Mesendoderm (in vitro differentiated cells): ENCODE measurements at regions not wholly inside any gene's neighbourhood (a gene's known extent, or its start where the extent isn't known, plus 50 kb on each side); places are given as distances from the start of the nearest gene placed in this dataset.
A peak's percentile ranks its signal among the peaks of the same experiment; 100 is the strongest.

ENCODE experiments used
- DNase-seq: peaks from one replicate; pipeline ENCODE4 v3.0.0; 2013
- H2AK5ac ChIP-seq: 2 replicates; pipeline ENCODE4 v1.6.1; 2013; ENCODE audit warnings: low read length, inconsistent platforms
- H2BK120ac ChIP-seq: 2 replicates; pipeline ENCODE4 v1.6.1; 2013; ENCODE audit warnings: low read depth, mild to moderate bottlenecking, low read length, moderate library complexity, mixed read lengths
- H2BK15ac ChIP-seq: replicated peaks from 2 replicates; pipeline ENCODE4 v1.6.1; 2013; ENCODE audit warnings: low read depth, mild to moderate bottlenecking, moderate library complexity
- H2BK5ac ChIP-seq: 2 replicates; pipeline ENCODE4 v1.6.1; 2013; ENCODE audit warnings: low read length, inconsistent platforms
- H3K18ac ChIP-seq: 2 replicates; pipeline ENCODE4 v1.6.1; 2013; ENCODE audit warnings: mild to moderate bottlenecking, low read length, mixed read lengths
- H3K23ac ChIP-seq: one replicate; pipeline ENCODE4 v1.6.1; 2013; ENCODE audit warnings: low read length
- H3K27ac ChIP-seq: 2 replicates; pipeline ENCODE4 v1.5.1; 2013; ENCODE audit warnings: low read depth, mild to moderate bottlenecking, inconsistent platforms, low read length, moderate library complexity
- H3K27me3 ChIP-seq: 2 replicates; pipeline ENCODE4 v1.6.1; 2013; ENCODE audit warnings: low read length, control low read depth, mild to moderate bottlenecking, inconsistent platforms; ENCODE audit not compliant: insufficient read depth, poor library complexity
- H3K36me3 ChIP-seq: 2 replicates; pipeline ENCODE4 v1.6.1; 2013; ENCODE audit warnings: low read length, inconsistent platforms; ENCODE audit not compliant: control insufficient read depth, insufficient read depth
- H3K4ac ChIP-seq: one replicate; pipeline ENCODE4 v1.6.1; 2013; ENCODE audit warnings: low read depth, mild to moderate bottlenecking, low read length, moderate library complexity
- H3K4me1 ChIP-seq: 2 replicates; pipeline ENCODE4 v1.6.1; 2013; ENCODE audit warnings: low read depth, low read length, inconsistent platforms; ENCODE audit not compliant: control insufficient read depth
- H3K4me2 ChIP-seq: 2 replicates; pipeline ENCODE4 v1.6.1; 2013; ENCODE audit warnings: low read length
- H3K4me3 ChIP-seq: 2 replicates; pipeline ENCODE4 v1.5.1; 2013; ENCODE audit warnings: mild to moderate bottlenecking, low read length
- H3K56ac ChIP-seq: one replicate; pipeline ENCODE4 v1.6.1; 2013; ENCODE audit warnings: low read length
- H3K79me1 ChIP-seq: 2 replicates; pipeline ENCODE4 v1.6.1; 2013; ENCODE audit warnings: low read length, inconsistent platforms
- H3K79me2 ChIP-seq: 2 replicates; pipeline ENCODE4 v1.6.1; 2013; ENCODE audit warnings: mild to moderate bottlenecking, low read length; ENCODE audit not compliant: control insufficient read depth, insufficient read depth
- H3K9ac ChIP-seq: 2 replicates; pipeline ENCODE4 v1.6.1; 2013; ENCODE audit warnings: low read length, inconsistent platforms
- H4K5ac ChIP-seq: one replicate; pipeline ENCODE4 v1.6.1; 2013; ENCODE audit warnings: low read length
- H4K8ac ChIP-seq: one replicate; pipeline ENCODE4 v1.6.1; 2013; ENCODE audit warnings: low read depth, mild to moderate bottlenecking, control low read depth, low read length, moderate library complexity
- WGBS: extraction: QIAGEN DNeasy Blood & Tissue Kit; methylation state at CpG from one replicate; pipeline ENCODE4 v1.1.7; 2013; ENCODE audit warnings: low lambda C conversion rate, missing lambda C conversion rate; ENCODE audit not compliant: insufficient coverage; ENCODE audit errors: extremely low coverage; 5-methylcytosine and 5-hydroxymethylcytosine counted together

DNA sequence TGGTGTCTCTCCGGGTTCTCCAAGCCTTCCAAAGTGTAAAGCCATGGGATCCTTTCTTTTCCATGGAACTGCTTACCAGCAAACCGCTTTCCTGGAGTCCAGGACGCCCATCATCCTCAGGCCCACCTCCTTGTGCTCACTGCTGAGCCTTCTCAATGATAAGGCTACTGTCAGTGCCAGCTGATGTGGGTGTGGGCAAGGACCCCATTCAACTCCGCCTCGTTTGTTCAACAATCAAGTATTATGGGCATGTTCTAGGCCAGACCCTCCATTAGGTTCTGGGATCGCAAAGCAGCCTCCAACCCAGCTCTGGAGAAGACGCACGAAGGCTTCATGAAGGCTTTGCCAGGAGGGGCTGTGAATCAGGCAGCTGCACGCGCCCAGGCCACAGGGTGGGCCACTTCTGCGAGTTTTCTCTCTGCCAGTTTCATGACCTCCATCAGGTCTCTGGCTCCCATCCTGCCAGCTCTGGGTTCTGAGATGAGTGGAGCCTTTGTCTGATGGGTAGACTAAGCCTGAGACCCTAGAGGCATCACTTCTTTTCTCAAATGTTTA, 177.1 kb downstream of the MRPL14 start:
- H4K5ac ChIP-seq: no peak overlapping the region
- no peak overlapping the region for H3K4me2 ChIP-seq
- H3K4ac ChIP-seq: peak overlapping the region; percentile 70
- DNase-seq: no peak
- H3K27me3 ChIP-seq: no peaks in the 10 kb centered on the region
- H3K56ac ChIP-seq: no peak overlapping the region
- no peak overlapping the region for H3K4me3 ChIP-seq
- H2AK5ac ChIP-seq: no peak overlapping the region
- no peaks in the 10 kb centered on the region for H3K4me1 ChIP-seq
- H3K27ac ChIP-seq: no peak overlapping the region
- H3K79me2 ChIP-seq: no peaks in the 10 kb centered on the region
- H3K23ac ChIP-seq: no peak overlapping the region
- no peak overlapping the region for H3K9ac ChIP-seq
- H2BK120ac ChIP-seq: no peak overlapping the region
- no peak overlapping the region for H2BK5ac ChIP-seq
- H3K36me3 ChIP-seq: no peaks in the 10 kb centered on the region
- no peak overlapping the region for H3K18ac ChIP-seq
- no peak overlapping the region for H4K8ac ChIP-seq
- H3K79me1 ChIP-seq: no peaks in the 10 kb centered on the region
- H2BK15ac ChIP-seq: no peak overlapping the region
- no CpG with 5 or more reads among the region's 11 CpGs for WGBS

DNA sequence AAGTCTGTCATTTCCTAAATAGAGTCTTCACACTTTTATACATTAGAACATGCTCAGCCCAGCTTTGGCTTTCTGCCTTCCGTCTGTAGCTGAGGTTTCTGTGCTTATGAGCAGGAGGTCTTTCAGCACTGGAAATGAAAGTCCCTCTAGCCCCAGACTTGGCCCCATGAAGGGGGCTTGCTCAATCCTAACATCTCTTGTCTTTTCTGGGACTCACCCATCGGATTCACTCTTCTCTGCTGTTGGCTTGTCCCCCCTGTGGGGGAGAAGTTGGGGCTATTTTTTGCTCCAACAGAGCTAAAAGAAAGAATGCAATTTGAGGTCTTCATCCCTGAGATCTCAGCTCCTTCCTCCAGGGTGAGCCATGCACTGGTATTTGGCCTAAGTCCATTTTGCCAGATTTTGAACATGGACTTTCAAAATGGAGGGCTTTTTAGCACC, 177.7 kb downstream of the MRPL14 start:
- Histone ChIP-seq H3K4me3 (no peak overlapping the region), H4K8ac (no peak overlapping the region), H3K23ac (no peak overlapping the region), H2AK5ac (no peak overlapping the region), H2BK120ac (no peak overlapping the region), H2BK5ac (no peak overlapping the region), H3K9ac (no peak overlapping the region), H3K4me2 (no peak overlapping the region), H3K27me3 (no peaks in the 10 kb centered on the region), H3K27ac (no peak overlapping the region), H3K56ac (no peak overlapping the region), H3K36me3 (no peaks in the 10 kb centered on the region), H4K5ac (no peak overlapping the region), H2BK15ac (no peak overlapping the region), H3K79me1 (no peaks in the 10 kb centered on the region), H3K4me1 (no peaks in the 10 kb centered on the region), H3K18ac (no peak overlapping the region), H3K4ac (no peak overlapping the region), H3K79me2 (no peaks in the 10 kb centered on the region)
- no CpG with 5 or more reads among the region's 2 CpGs for WGBS
- DNase-seq: no peak

DNA sequence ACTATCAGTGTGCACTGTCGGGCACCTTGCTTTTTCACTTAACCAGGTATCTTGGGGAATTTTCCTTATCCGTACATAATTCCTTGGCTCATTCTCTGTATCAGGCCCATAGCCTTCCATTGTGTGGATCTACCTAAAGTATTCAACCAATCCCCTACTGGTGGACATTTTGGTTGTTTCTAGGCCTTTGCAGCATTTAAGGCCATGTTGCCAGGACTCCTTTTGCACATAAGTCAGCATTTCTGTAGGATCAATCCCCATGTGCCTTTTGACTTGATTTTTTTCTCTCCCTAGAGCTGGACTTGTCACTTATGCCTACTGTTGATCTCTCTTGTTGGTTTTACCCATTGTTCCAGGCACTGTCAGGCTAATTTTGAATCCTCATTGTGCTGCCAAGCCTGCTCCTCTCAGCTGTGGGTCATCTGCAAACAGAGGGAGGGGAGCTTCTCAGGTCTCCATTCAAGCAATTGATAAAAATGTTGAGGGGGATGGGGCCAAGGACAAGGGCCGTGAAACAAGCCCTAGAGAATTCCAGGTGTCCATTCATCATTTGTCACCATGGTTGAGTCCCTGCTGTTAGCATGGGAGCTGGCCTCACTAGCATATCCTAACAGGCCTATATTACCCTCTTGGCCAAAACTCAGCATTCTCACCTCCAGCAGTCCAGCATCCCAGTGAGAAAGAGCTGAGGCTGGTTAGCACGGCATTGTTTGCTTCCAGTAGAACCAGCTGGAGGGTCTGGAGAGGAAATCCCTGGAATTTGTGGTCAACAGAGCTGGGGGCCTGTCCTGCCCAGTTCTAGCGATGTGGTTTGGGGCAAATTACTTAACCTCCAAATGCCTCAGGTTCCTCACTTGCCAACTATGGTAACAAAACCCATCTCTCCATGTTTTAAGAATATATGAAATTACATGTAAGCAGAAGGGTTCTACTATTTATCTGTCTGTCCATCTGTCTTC, 178.4 kb downstream of the MRPL14 start:
- no peak overlapping the region for H3K18ac ChIP-seq
- no peaks in the 10 kb centered on the region for H3K4me1 ChIP-seq
- no peaks in the 10 kb centered on the region for H3K27me3 ChIP-seq
- no peaks in the 10 kb centered on the region for H3K79me2 ChIP-seq
- no peak overlapping the region for H3K4me3 ChIP-seq
- H2AK5ac ChIP-seq: no peak overlapping the region
- no peak overlapping the region for H3K4me2 ChIP-seq
- peak overlapping the region; percentile 57 for H3K56ac ChIP-seq
- H3K79me1 ChIP-seq: no peaks in the 10 kb centered on the region
- WGBS: no CpG with 5 or more reads among the region's 5 CpGs
- no peak overlapping the region for H3K9ac ChIP-seq
- peak overlapping the region; percentile 51 for H3K27ac ChIP-seq
- DNase-seq: peak; percentile 22
- H3K4ac ChIP-seq: no peak overlapping the region
- H4K8ac ChIP-seq: no peak overlapping the region
- H4K5ac ChIP-seq: no peak overlapping the region
- no peak overlapping the region for H3K23ac ChIP-seq
- no peak overlapping the region for H2BK120ac ChIP-seq
- H3K36me3 ChIP-seq: no peaks in the 10 kb centered on the region
- H2BK5ac ChIP-seq: peak overlapping the region; percentile 12
- no peak overlapping the region for H2BK15ac ChIP-seq

DNA sequence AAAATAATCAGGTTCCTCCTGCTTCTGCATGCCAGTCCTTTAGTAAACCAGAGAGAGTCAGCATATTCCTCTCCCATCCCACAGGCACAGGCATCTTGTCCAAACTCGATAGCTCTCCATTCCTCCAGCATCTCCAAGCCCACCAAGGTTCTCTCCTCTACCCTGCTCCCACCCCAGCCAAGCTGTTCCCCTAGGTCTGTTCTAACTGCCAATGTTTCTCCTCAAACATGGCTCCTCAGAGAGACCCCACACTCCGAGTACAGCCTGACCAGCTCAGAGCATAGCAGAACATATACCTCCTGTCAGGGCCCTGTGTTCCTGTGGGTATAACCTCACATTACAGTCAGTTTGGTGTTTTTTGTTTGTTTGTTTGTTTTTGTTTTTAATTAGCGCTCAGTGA, 177.8 kb downstream of the VEGFA start:
- no peak overlapping the region for H2BK120ac ChIP-seq
- H3K4me1 ChIP-seq: no peaks in the 10 kb centered on the region
- H3K4me3 ChIP-seq: no peak overlapping the region
- no peak overlapping the region for H3K9ac ChIP-seq
- H2BK5ac ChIP-seq: no peak overlapping the region
- H3K36me3 ChIP-seq: no peaks in the 10 kb centered on the region
- H3K79me1 ChIP-seq: no peaks in the 10 kb centered on the region
- H3K23ac ChIP-seq: no peak overlapping the region
- no CpG with 5 or more reads among the region's 3 CpGs for WGBS
- no peak overlapping the region for H3K4ac ChIP-seq
- H2BK15ac ChIP-seq: no peak overlapping the region
- no peak for DNase-seq
- no peaks in the 10 kb centered on the region for H3K79me2 ChIP-seq
- no peak overlapping the region for H4K8ac ChIP-seq
- no peak overlapping the region for H2AK5ac ChIP-seq
- no peak overlapping the region for H4K5ac ChIP-seq
- H3K56ac ChIP-seq: peak overlapping the region; percentile 30
- H3K27me3 ChIP-seq: no peaks in the 10 kb centered on the region
- no peak overlapping the region for H3K4me2 ChIP-seq
- H3K27ac ChIP-seq: no peak overlapping the region
- no peak overlapping the region for H3K18ac ChIP-seq

DNA sequence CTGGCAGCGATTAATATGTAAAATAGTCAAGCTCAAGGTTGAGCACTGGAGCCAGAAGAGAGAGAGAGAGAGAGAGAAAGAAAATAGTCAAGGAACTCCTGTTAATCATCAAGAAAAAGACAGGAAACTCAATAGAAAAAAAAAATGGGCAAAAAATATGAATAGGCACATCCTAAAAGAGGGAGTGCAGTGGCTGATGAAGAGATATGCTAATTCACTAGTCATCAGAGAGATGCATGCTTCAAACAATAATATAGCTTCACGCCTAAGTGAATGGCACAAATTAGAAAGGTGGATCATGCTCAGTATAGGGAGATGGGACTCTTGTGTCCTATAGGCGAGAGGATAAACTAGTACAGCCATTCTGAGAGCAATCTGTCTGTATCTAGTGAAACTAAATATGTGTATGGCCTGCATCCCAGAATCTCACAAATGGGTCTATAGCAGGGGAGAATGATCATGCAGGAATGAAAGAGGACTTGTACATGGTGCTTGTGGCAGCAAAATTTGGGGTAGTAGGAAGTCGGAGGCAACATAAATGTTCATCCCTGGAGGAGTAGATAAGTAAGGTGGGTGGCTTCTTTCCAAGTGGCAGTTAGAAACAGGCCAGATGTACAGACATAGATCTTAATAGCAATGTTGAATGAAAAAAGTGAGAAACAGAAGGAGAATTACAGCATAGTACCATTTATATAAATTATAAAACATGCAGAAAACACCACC, 176.8 kb downstream of the VEGFA start:
- Histone ChIP-seq H3K23ac (no peak overlapping the region), H2BK5ac (no peak overlapping the region), H3K4me2 (no peak overlapping the region), H3K27me3 (no peaks in the 10 kb centered on the region), H3K4ac (no peak overlapping the region), H3K18ac (no peak overlapping the region), H2BK15ac (no peak overlapping the region), H3K79me2 (no peaks in the 10 kb centered on the region), H4K8ac (no peak overlapping the region), H3K27ac (no peak overlapping the region), H2AK5ac (no peak overlapping the region), H3K4me3 (no peak overlapping the region), H3K56ac (no peak overlapping the region), H3K36me3 (no peaks in the 10 kb centered on the region), H2BK120ac (no peak overlapping the region), H4K5ac (no peak overlapping the region), H3K9ac (no peak overlapping the region), H3K79me1 (no peaks in the 10 kb centered on the region), H3K4me1 (no peaks in the 10 kb centered on the region)
- no peak for DNase-seq
- WGBS: no CpG with 5 or more reads among the region's 4 CpGs
